IPS DF 19.7 (cell line): ENCODE measurements at regions not wholly inside any gene's neighbourhood (a gene's known extent, or its start where the extent isn't known, plus 50 kb on each side); places are given as distances from the start of the nearest gene placed in this dataset.

ENCODE experiments used
- DNase-seq: peaks from one replicate; pipeline ENCODE4 v3.0.0-alpha.2; 2013; ENCODE audit warnings: low read depth, low spot score

- no peak for DNase-seq
Observed at GRCh38 chr15:81596159-81596865, 222.3 kb upstream of the TMC3 start.

GRCh38 chr15:81595752-81596151 is 221.7 kb upstream of the TMC3 start:
- DNase-seq: no peak

- DNase-seq: no peak
Observed at GRCh38 chr15:81589671-81590070, 215.7 kb upstream of the TMC3 start.

- DNase-seq: no peak
Observed at GRCh38 chr15:81575436-81576123, 201.6 kb upstream of the TMC3 start.

GRCh38 chr15:81573098-81573746 is 199.2 kb upstream of the TMC3 start:
- DNase-seq: no peak

- DNase-seq: no peak
Observed at GRCh38 chr15:81572190-81572589, 198.2 kb upstream of the TMC3 start.

GRCh38 chr15:81569286-81570080 is 195.5 kb upstream of the TMC3 start:
- DNase-seq: no peak

GRCh38 chr15:81567924-81568323 is 193.9 kb upstream of the TMC3 start:
- DNase-seq: no peak

- no peak for DNase-seq
Observed at GRCh38 chr15:81562986-81563385, 189.0 kb upstream of the TMC3 start.

GRCh38 chr15:81560405-81560804 is 186.4 kb upstream of the TMC3 start:
- DNase-seq: no peak

- no peak for DNase-seq
Observed at GRCh38 chr15:81558056-81558455, 184.0 kb upstream of the TMC3 start.

GRCh38 chr15:81555346-81555745 is 181.3 kb upstream of the TMC3 start:
- DNase-seq: no peak

- no peak for DNase-seq
Observed at GRCh38 chr15:81548365-81549130, 174.5 kb upstream of the TMC3 start.

- no peak for DNase-seq
Observed at GRCh38 chr15:81547521-81548132, 173.6 kb upstream of the TMC3 start.

GRCh38 chr15:81544385-81544784 is 170.4 kb upstream of the TMC3 start:
- no peak for DNase-seq

- no peak for DNase-seq
Observed at GRCh38 chr15:81540909-81541308, 166.9 kb upstream of the TMC3 start.

- DNase-seq: no peak
Observed at GRCh38 chr15:81536356-81536755, 162.3 kb upstream of the TMC3 start.

- no peak for DNase-seq
Observed at GRCh38 chr15:81534124-81534523, 160.1 kb upstream of the TMC3 start.

- DNase-seq: no peak
Observed at GRCh38 chr15:81532001-81532400, 158.0 kb upstream of the TMC3 start.

- DNase-seq: no peak
Observed at GRCh38 chr15:81531109-81531592, 157.1 kb upstream of the TMC3 start.

- DNase-seq: no peak
Observed at GRCh38 chr15:81530271-81530691, 156.3 kb upstream of the TMC3 start.
